ENCODE measurements at regions not wholly inside any gene's neighbourhood (a gene's known extent, or its start where the extent isn't known, plus 50 kb on each side); places are given as distances from the start of the nearest gene placed in this dataset.

GRCh38 chr2:58448845-58449244 is 207.7 kb upstream of the FANCL start:
- no peak overlapping the region for H3K27ac ChIP-seq (ENCODE audit: low read length in 2 of 2)
- no peaks in the 10 kb centered on the region for H3K79me2 ChIP-seq (ENCODE audit: control insufficient read depth, insufficient read depth, low read length)
- TF ChIP-seq EZH2 (IDR thresholded peaks at IDR 0.05; ENCODE audit: borderline replicate concordance, insufficient read depth, low read depth, low read length, poor library complexity, severe bottlenecking) (no peak), CTCF (IDR thresholded peaks at IDR 0.05) (no peak)
- ATAC-seq (ENCODE audit: low read depth) = no peak
- POLR2A ChIA-PET = no interaction called here
- WGBS (ENCODE audit: insufficient coverage) = no CpG with 5 or more reads among the region's 2 CpGs
- no peak for DNase-seq
- Mint-ChIP-seq H3K27me3 (no peaks in the 10 kb centered on the region), H3K9me3 (ENCODE audit: insufficient read depth) (no peaks in the 10 kb centered on the region), H3K4me1 (peaks cover 2% of the 10 kb centered on the region), H3K27ac (no peak overlapping the region), H3K4me3 (no peak overlapping the region)
- no peak overlapping the region for H3K9ac ChIP-seq (ENCODE audit: low read length)
- CTCF ChIA-PET = no interaction called here
- no peaks in the 10 kb centered on the region for H3K36me3 ChIP-seq (replicated peaks in 1 of 2; ENCODE audit: control extremely low read depth in 1 of 2, control insufficient read depth in 1 of 2, extremely low read depth in 1 of 2, insufficient read depth in 2 of 2, low read length in 1 of 2)
- no peak overlapping the region for H2AFZ ChIP-seq (ENCODE audit: insufficient read depth, low read depth, low read length, poor library complexity, severe bottlenecking)
- no peak overlapping the region for H3K4me3 ChIP-seq (ENCODE audit: control extremely low read depth in 1 of 5, extremely low read depth in 1 of 5, insufficient read depth in 1 of 5, low read depth in 2 of 5, low read length in 4 of 5)
- H4K20me1 ChIP-seq (ENCODE audit: control insufficient read depth, insufficient read depth, low read length, poor library complexity, severe bottlenecking) = no peaks in the 10 kb centered on the region
- no peaks in the 10 kb centered on the region for H3K4me1 ChIP-seq (ENCODE audit: control insufficient read depth in 2 of 2, insufficient read depth in 2 of 2, low read length in 2 of 2)
- no peaks in the 10 kb centered on the region for H3K27me3 ChIP-seq (replicated peaks in 1 of 4; ENCODE audit: control extremely low read depth in 1 of 4, control insufficient read depth in 3 of 4, insufficient read depth in 4 of 4, low read length in 3 of 4)
- H3K4me2 ChIP-seq (replicated peaks; ENCODE audit: low read depth, low read length, poor library complexity, severe bottlenecking) = no peak overlapping the region
- H3K9me3 ChIP-seq (ENCODE audit: control extremely low read depth in 1 of 3, control insufficient read depth in 2 of 3, insufficient read depth in 1 of 3, low read length in 2 of 3) = no peaks in the 10 kb centered on the region
- intact Hi-C loops (cut with micrococcal nuclease) = loop anchor here (1.0 to 5.0 kb wide), 2 partner anchors 543 to 687 kb away; no protein-coding TSS in a partner anchor

- ChIA-PET POLR2A (no interaction called here), CTCF (interaction anchor here (0.7 to 1.5 kb wide), 5 partner anchors 539 to 691 kb away, joined by 3 to 7 read pairs (median 3); no protein-coding TSS in a partner anchor)
- no peak for ATAC-seq (ENCODE audit: low read depth)
- peaks cover 2% of the 10 kb centered on the region for H3K4me1 Mint-ChIP-seq
- intact Hi-C loops (cut with micrococcal nuclease) = loop anchor here (1.0 to 5.0 kb wide), 2 partner anchors 542 to 686 kb away; no protein-coding TSS in a partner anchor
- Histone ChIP-seq H3K4me2 (replicated peaks; ENCODE audit: low read depth, low read length, poor library complexity, severe bottlenecking) (no peak overlapping the region), H3K27me3 (replicated peaks in 1 of 4; ENCODE audit: control extremely low read depth in 1 of 4, control insufficient read depth in 3 of 4, insufficient read depth in 4 of 4, low read length in 3 of 4) (no peaks in the 10 kb centered on the region), H3K4me1 (ENCODE audit: control insufficient read depth in 2 of 2, insufficient read depth in 2 of 2, low read length in 2 of 2) (no peaks in the 10 kb centered on the region), H3K9me3 (ENCODE audit: control extremely low read depth in 1 of 3, control insufficient read depth in 2 of 3, insufficient read depth in 1 of 3, low read length in 2 of 3) (no peaks in the 10 kb centered on the region), H4K20me1 (ENCODE audit: control insufficient read depth, insufficient read depth, low read length, poor library complexity, severe bottlenecking) (no peaks in the 10 kb centered on the region), H3K27ac (ENCODE audit: low read length in 2 of 2) (no peak overlapping the region), H3K36me3 (replicated peaks in 1 of 2; ENCODE audit: control extremely low read depth in 1 of 2, control insufficient read depth in 1 of 2, extremely low read depth in 1 of 2, insufficient read depth in 2 of 2, low read length in 1 of 2) (no peaks in the 10 kb centered on the region), H3K9ac (ENCODE audit: low read length) (no peak overlapping the region), H2AFZ (ENCODE audit: insufficient read depth, low read depth, low read length, poor library complexity, severe bottlenecking) (no peak overlapping the region), H3K4me3 (ENCODE audit: control extremely low read depth in 1 of 5, extremely low read depth in 1 of 5, insufficient read depth in 1 of 5, low read depth in 2 of 5, low read length in 4 of 5) (no peak overlapping the region), H3K79me2 (ENCODE audit: control insufficient read depth, insufficient read depth, low read length) (no peaks in the 10 kb centered on the region)
- no peak overlapping the region for H3K27ac Mint-ChIP-seq
- H3K27me3 Mint-ChIP-seq = no peaks in the 10 kb centered on the region
- no peaks in the 10 kb centered on the region for H3K9me3 Mint-ChIP-seq (ENCODE audit: insufficient read depth)
- 5% methylated on average over 4 of the region's 6 CpGs for WGBS (ENCODE audit: insufficient coverage)
- DNase-seq = peak; percentile 38
- TF ChIP-seq EZH2 (IDR thresholded peaks at IDR 0.05; ENCODE audit: borderline replicate concordance, insufficient read depth, low read depth, low read length, poor library complexity, severe bottlenecking) (no peak), CTCF (IDR thresholded peaks at IDR 0.05) (no peak)
- H3K4me3 Mint-ChIP-seq = no peak overlapping the region
These were observed 207.0 kb upstream of the FANCL start for GRCh38 chr2:58448065-58448507.
